ENCODE measurements at regions not wholly inside any gene's neighbourhood (a gene's known extent, or its start where the extent isn't known, plus 50 kb on each side); places are given as distances from the start of the nearest gene placed in this dataset.
"Not testable (repeated sequence)": the region's sequence is repeated elsewhere in the genome, so short reads cannot be mapped to it uniquely, and the experiment has no call there.

DNA sequence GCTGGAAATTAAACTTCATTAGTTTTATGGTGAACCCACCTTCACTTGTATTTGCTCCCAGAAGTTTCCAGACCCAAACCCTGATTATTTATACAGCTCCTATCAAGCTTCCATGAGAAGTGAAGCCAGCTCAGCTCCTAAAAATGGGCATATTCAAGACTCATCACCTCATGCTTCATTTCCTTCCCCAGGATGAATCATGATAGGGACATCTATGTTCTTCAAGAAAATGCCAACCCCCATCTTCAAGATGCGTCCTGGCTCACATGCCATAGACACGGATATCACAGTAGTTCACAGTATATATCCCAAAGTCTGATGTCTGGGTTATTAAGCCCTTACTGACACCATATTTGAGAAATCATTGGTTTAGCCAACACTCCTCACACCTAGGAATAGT lies 217.6 kb downstream of the NPR3 start:
- TF ChIP-seq, protein P1, sequence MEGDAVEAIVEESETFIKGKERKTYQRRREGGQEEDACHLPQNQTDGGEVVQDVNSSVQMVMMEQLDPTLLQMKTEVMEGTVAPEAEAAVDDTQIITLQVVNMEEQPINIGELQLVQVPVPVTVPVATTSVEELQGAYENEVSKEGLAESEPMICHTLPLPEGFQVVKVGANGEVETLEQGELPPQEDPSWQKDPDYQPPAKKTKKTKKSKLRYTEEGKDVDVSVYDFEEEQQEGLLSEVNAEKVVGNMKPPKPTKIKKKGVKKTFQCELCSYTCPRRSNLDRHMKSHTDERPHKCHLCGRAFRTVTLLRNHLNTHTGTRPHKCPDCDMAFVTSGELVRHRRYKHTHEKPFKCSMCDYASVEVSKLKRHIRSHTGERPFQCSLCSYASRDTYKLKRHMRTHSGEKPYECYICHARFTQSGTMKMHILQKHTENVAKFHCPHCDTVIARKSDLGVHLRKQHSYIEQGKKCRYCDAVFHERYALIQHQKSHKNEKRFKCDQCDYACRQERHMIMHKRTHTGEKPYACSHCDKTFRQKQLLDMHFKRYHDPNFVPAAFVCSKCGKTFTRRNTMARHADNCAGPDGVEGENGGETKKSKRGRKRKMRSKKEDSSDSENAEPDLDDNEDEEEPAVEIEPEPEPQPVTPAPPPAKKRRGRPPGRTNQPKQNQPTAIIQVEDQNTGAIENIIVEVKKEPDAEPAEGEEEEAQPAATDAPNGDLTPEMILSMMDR (IDR thresholded peaks at IDR 0.05; ENCODE audit: insufficient read depth, low read length, poor library complexity, severe bottlenecking) = no peak
- H3K27me3 ChIP-seq (ENCODE audit: control insufficient read depth, insufficient read depth, low read length) = no peaks in the 10 kb centered on the region
- H3K36me3 ChIP-seq (ENCODE audit: control insufficient read depth, insufficient read depth, low read length) = no peaks in the 10 kb centered on the region
- no peak for DNase-seq (ENCODE audit: low read depth)
- no peak overlapping the region for H3K4me3 ChIP-seq (ENCODE audit: low read depth, low read length)

DNA sequence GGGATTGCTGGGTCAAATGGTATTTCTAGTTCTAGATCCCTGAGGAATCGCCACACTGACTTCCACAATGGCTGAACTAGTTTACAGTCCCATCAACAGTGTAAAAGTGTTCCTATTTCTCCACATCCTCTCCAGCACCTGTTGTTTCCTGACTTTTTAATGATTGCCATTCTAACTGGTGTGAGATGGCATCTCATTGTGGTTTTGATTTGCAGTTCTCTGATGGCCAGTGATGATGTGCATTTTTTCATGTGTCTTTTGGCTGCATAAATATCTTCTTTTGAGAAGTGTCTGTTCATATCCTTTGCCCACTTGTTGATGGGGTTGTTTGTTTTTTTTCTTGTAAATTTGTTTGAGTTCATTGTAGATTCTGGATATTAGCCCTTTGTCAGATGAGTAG lies 220.3 kb downstream of the NPR3 start:
- not testable (repeated sequence) for H3K4me3 ChIP-seq (ENCODE audit: low read depth, low read length); DNase-seq (ENCODE audit: low read depth)

DNA sequence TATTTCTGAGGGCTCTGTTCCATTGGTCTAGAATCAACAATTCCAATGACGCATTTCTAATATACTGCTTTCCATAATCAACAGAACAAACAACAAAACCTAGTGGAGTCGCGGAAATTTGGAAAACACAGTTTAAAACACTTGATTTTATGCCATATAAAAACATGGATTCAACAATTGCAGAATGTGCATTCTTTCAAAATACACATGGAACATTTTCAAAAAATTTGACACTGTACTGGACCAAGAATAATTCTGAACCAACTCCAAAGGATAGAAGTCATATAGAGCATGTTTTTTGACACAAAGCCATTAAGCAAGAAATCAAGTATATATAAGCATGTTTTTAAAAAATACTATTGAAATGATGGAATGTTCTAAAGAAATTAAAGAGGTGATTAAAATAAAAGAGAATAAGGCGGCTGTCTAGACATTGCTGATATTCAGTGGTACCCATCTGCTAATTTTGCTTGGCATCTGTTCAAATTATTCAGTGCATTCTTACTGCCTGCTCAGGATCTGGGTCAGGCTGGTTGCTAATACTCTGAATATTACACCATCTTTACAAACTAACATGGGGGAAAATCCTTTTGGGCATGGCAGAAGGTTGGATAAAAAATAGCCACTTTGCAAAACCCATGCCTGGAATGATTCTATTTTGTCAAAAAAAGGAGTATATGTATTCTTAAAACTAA lies 221.3 kb downstream of the NPR3 start:
- TF ChIP-seq, protein P1 (IDR thresholded peaks at IDR 0.05; ENCODE audit: insufficient read depth, low read length, poor library complexity, severe bottlenecking) = no peak
- no peaks in the 10 kb centered on the region for H3K27me3 ChIP-seq (ENCODE audit: control insufficient read depth, insufficient read depth, low read length)
- H3K36me3 ChIP-seq (ENCODE audit: control insufficient read depth, insufficient read depth, low read length) = no peaks in the 10 kb centered on the region
- no peak overlapping the region for H3K4me3 ChIP-seq (ENCODE audit: low read depth, low read length)
- DNase-seq (ENCODE audit: low read depth) = no peak

More for the DNA sequence above, 220.3 kb downstream of the NPR3 start:
- not testable (repeated sequence) for H3K27me3 ChIP-seq (ENCODE audit: control insufficient read depth, insufficient read depth, low read length); H3K36me3 ChIP-seq (ENCODE audit: control insufficient read depth, insufficient read depth, low read length)

DNA sequence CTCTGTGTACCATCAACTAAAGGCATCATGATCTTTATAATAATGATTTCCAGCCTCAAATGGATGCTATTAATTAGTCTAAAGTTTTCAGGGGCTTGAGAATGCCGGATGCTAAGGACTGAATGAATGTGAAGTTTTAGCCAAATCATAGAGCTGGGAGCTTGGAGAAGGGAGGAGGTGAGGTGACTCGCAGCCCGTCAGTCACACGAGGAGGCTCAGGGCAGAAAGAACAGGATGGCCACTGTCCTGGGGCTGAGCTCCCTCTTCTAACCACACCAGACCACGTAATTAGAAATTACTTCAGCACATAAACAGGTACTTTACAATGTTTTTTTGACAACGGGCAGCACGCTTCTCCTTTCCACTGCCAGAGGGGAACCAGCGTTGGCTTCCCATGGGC lies 222.6 kb downstream of the NPR3 start:
- no peak overlapping the region for H3K4me3 ChIP-seq (ENCODE audit: low read depth, low read length)
- H3K36me3 ChIP-seq (ENCODE audit: control insufficient read depth, insufficient read depth, low read length) = no peaks in the 10 kb centered on the region
- TF ChIP-seq, protein P1 (IDR thresholded peaks at IDR 0.05; ENCODE audit: insufficient read depth, low read length, poor library complexity, severe bottlenecking) = no peak
- no peaks in the 10 kb centered on the region for H3K27me3 ChIP-seq (ENCODE audit: control insufficient read depth, insufficient read depth, low read length)
- no peak for DNase-seq (ENCODE audit: low read depth)

DNA sequence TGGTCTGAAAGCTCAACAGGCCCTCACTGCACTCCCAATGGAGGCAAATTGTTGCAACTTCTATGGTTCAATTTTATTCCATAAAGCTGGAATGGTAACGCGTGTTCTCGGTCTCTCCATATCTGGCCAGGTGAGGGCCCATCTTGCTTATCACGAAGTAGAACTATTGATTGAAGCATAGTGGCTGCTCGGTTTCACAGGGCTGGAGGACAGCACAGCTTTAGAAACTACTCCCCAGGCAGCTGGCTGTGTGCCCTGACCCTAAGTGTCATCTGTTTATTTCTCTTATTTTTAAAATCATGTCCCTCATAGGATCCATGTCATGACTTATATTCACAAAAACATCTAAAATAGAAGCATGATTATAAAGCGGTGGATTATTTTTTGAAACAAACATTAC lies 223.4 kb downstream of the NPR3 start:
- Histone ChIP-seq H3K4me3 (ENCODE audit: low read depth, low read length) (no peak overlapping the region), H3K27me3 (ENCODE audit: control insufficient read depth, insufficient read depth, low read length) (no peaks in the 10 kb centered on the region), H3K36me3 (ENCODE audit: control insufficient read depth, insufficient read depth, low read length) (no peaks in the 10 kb centered on the region)
- DNase-seq (ENCODE audit: low read depth) = no peak
- TF ChIP-seq, protein P1 (IDR thresholded peaks at IDR 0.05; ENCODE audit: insufficient read depth, low read length, poor library complexity, severe bottlenecking) = no peak

DNA sequence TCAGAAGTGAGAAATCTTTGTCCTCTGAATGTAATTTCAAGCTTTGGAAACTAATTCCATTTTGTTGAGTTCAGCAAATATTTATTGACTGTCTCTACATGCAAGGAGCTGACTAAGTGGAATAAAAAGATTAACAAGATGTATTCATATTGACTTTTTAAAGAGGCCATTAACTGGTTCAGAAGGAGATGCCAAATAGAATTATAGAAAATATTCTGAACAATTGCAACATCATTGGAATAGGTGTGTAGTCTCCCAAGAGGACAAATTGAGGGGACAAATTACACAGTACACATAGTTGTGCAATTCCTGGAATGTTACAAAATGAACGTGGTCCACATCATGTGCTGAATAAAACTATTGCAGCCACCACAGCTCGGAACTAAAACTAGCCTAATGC lies 224.2 kb downstream of the NPR3 start:
- Histone ChIP-seq H3K27me3 (ENCODE audit: control insufficient read depth, insufficient read depth, low read length) (no peaks in the 10 kb centered on the region), H3K36me3 (ENCODE audit: control insufficient read depth, insufficient read depth, low read length) (no peaks in the 10 kb centered on the region), H3K4me3 (ENCODE audit: low read depth, low read length) (no peak overlapping the region)
- DNase-seq (ENCODE audit: low read depth) = no peak
- TF ChIP-seq, protein P1 (IDR thresholded peaks at IDR 0.05; ENCODE audit: insufficient read depth, low read length, poor library complexity, severe bottlenecking) = no peak

Measured in kidney epithelial cell (primary cell).